SK-N-SH treated with all-trans-retinoic acid at 6 μM for 48 hours (cell line): ENCODE measurements at regions not wholly inside any gene's neighbourhood (a gene's known extent, or its start where the extent isn't known, plus 50 kb on each side); places are given as distances from the start of the nearest gene placed in this dataset.

Source experiments
- ATAC-seq: fragments of 200-7000 bp; cut with Tn5 transposase; 3 replicates; pipeline ENCODE4 v1.9.1; 2020; ENCODE audit warnings: mild to moderate bottlenecking, moderate library complexity
- ARNTL ChIP-seq: fragments of 450-650 bp; formaldehyde crosslinking; IDR thresholded peaks from 2 replicates; pipeline ENCODE4 v1.5.0; 2020; ENCODE audit warnings: low read depth, mild to moderate bottlenecking, moderate library complexity, borderline replicate concordance
- BACH2 ChIP-seq: fragments of 250-450 bp; sonication (Bioruptor Pico); IDR thresholded peaks from 2 replicates; pipeline ENCODE4 v1.9.0; 2021; ENCODE audit warnings: mild to moderate bottlenecking, borderline replicate concordance
- CSDC2 ChIP-seq: fragments of 250-450 bp; sonication (Bioruptor Pico); IDR thresholded peaks from 2 replicates; pipeline ENCODE4 v1.5.0; 2020; ENCODE audit warnings: mild to moderate bottlenecking, moderate library complexity
- GLIS3 ChIP-seq: fragments of 250-450 bp; sonication (Bioruptor Pico); IDR thresholded peaks from 2 replicates; pipeline ENCODE4 v1.5.0; 2020; ENCODE audit warnings: mild to moderate bottlenecking, moderate library complexity
- ISL1 ChIP-seq: fragments of 250-450 bp; sonication (Bioruptor Pico); IDR thresholded peaks from 2 replicates; pipeline ENCODE4 v2.1.2; 2022; ENCODE audit warnings: mild to moderate bottlenecking, moderate library complexity
- OSR1 ChIP-seq: fragments of 250-450 bp; sonication (Bioruptor Pico); IDR thresholded peaks from 2 replicates; pipeline ENCODE4 v1.8.0; 2022; ENCODE audit warnings: moderate library complexity, mild to moderate bottlenecking, inconsistent platforms
- PPARA ChIP-seq: fragments of 250-450 bp; sonication (Bioruptor Pico); IDR thresholded peaks from 2 replicates; pipeline ENCODE4 v1.5.0; 2020; ENCODE audit warnings: mild to moderate bottlenecking, borderline replicate concordance
- TCF4 ChIP-seq: fragments of 250-450 bp; sonication (Bioruptor Pico); IDR thresholded peaks from 2 replicates; pipeline ENCODE4 v1.8.0; 2021; ENCODE audit warnings: mild to moderate bottlenecking, moderate library complexity, borderline replicate concordance
- ZC3H10 ChIP-seq: fragments of 250-450 bp; sonication (Bioruptor Pico); IDR thresholded peaks from 2 replicates; pipeline ENCODE4 v1.5.1; 2021; ENCODE audit warnings: mild to moderate bottlenecking, moderate library complexity
- ZFP3 ChIP-seq: fragments of 250-450 bp; sonication (Bioruptor Pico); IDR thresholded peaks from 2 replicates; pipeline ENCODE4 v1.5.0; 2020; ENCODE audit warnings: mild to moderate bottlenecking, moderate library complexity
- ZFP30 ChIP-seq: fragments of 450-650 bp; formaldehyde crosslinking; IDR thresholded peaks from 2 replicates; pipeline ENCODE4 v1.5.0; 2022; ENCODE audit warnings: mild to moderate bottlenecking, moderate library complexity
- ZNF565 ChIP-seq: fragments of 450-650 bp; formaldehyde crosslinking; conservative IDR thresholded peaks from 2 replicates; pipeline ENCODE4 v1.5.0; 2020; ENCODE audit warnings: low read depth, mild to moderate bottlenecking, moderate library complexity
- ZNF8 ChIP-seq: fragments of 450-650 bp; formaldehyde crosslinking; IDR thresholded peaks from 2 replicates; pipeline ENCODE4 v1.5.0; 2020; ENCODE audit warnings: mild to moderate bottlenecking, moderate library complexity
- TF ChIP-seq, protein P1 (sequence below): fragments of 250-450 bp; sonication (Bioruptor Pico); IDR thresholded peaks from 2 replicates; pipeline ENCODE4 v1.8.0; 2020; ENCODE audit warnings: mild to moderate bottlenecking, moderate library complexity, borderline replicate concordance
- TF ChIP-seq, protein P2 (sequence below): fragments of 250-450 bp; sonication (Bioruptor Pico); IDR thresholded peaks from 2 replicates; pipeline ENCODE4 v1.8.0; 2021; ENCODE audit warnings: low read depth, mild to moderate bottlenecking, moderate library complexity, borderline replicate concordance
- TF ChIP-seq, protein P3 (sequence below): fragments of 250-450 bp; sonication (Bioruptor Pico); IDR thresholded peaks from 2 replicates; pipeline ENCODE4 v1.5.1; 2020; ENCODE audit warnings: low read depth, mild to moderate bottlenecking, moderate library complexity
- TF ChIP-seq, protein P4 (sequence below): fragments of 250-450 bp; sonication (Bioruptor Pico); IDR thresholded peaks from 2 replicates; pipeline ENCODE4 v1.5.0; 2020; ENCODE audit warnings: mild to moderate bottlenecking, moderate library complexity
- TF ChIP-seq, protein P5 (sequence below): fragments of 250-450 bp; sonication (Bioruptor Pico); IDR thresholded peaks from 2 replicates; pipeline ENCODE4 v1.5.1; 2021; ENCODE audit warnings: mild to moderate bottlenecking, moderate library complexity

DNA sequence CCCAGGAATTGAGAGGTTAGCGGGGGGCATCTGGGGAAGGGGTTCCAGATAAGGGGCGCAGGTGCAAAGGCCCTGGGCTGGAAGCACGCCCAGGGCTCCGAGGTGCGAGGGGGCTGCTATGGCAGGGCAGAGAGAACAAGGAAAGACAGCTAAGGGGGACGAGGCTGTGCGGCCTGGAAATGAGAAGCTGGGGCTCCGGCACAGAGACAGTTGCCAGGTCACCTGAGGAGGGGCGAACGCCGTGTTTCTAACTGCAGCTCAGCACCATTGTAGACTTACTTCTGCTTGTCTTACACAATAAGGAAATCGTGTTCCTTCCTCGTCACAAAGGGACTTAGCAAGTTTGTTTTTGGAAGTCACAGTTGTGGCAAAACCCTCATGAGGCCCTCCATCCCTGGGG lies 68.9 kb upstream of the TBXT start:
- no peak for ATAC-seq

DNA sequence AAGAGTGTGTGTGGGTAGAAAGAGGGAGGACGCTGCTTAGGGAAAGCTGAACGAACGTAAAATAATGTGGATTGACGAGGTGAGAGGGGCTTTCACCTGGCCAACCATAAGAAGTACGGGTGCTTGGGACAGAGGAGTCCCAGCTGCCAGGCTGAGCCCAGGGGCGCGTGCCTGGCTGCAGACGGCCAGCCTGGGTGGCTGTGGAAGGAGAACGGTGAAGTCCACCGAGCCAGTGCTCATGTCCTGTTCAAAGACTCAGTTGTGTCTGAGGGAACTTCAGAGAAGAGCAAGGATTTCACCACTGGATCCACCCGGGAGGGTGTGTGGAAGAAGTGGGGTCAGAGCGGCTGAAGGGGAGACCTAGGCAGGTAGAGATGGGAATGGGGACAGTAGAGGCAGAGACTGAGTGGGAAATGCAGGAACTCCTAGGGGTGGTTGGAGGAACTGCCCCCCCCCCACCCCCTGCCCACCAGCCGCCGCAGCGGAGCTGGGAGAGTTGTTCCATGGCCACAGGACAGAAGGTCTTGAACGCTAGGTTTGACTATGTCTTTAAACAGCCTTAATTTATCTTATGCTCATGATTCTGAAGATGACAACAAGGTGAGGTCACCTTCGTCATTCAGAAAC lies 68.1 kb upstream of the TBXT start:
- ATAC-seq: no peak
- TF ChIP-seq OSR1 (CRISPR knock-in tag) (no peak), ZFP30 (no peak), GLIS3 (no peak), ZNF565 (CRISPR knock-in tag) (no peak), ARNTL (no peak), ISL1 (CRISPR knock-in tag) (no peak), ZNF8 (CRISPR knock-in tag) (no peak), ZFP3 (no peak), PPARA (CRISPR knock-in tag) (no peak), TCF4 (CRISPR knock-in tag) (no peak)
- TF ChIP-seq, protein P1, sequence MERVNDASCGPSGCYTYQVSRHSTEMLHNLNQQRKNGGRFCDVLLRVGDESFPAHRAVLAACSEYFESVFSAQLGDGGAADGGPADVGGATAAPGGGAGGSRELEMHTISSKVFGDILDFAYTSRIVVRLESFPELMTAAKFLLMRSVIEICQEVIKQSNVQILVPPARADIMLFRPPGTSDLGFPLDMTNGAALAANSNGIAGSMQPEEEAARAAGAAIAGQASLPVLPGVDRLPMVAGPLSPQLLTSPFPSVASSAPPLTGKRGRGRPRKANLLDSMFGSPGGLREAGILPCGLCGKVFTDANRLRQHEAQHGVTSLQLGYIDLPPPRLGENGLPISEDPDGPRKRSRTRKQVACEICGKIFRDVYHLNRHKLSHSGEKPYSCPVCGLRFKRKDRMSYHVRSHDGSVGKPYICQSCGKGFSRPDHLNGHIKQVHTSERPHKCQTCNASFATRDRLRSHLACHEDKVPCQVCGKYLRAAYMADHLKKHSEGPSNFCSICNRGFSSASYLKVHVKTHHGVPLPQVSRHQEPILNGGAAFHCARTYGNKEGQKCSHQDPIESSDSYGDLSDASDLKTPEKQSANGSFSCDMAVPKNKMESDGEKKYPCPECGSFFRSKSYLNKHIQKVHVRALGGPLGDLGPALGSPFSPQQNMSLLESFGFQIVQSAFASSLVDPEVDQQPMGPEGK (CRISPR knock-in tag): no peak
- TF ChIP-seq, protein P2, sequence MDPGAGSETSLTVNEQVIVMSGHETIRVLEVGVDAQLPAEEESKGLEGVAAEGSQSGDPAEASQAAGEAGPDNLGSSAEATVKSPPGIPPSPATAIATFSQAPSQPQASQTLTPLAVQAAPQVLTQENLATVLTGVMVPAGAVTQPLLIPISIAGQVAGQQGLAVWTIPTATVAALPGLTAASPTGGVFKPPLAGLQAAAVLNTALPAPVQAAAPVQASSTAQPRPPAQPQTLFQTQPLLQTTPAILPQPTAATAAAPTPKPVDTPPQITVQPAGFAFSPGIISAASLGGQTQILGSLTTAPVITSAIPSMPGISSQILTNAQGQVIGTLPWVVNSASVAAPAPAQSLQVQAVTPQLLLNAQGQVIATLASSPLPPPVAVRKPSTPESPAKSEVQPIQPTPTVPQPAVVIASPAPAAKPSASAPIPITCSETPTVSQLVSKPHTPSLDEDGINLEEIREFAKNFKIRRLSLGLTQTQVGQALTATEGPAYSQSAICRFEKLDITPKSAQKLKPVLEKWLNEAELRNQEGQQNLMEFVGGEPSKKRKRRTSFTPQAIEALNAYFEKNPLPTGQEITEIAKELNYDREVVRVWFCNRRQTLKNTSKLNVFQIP (CRISPR knock-in tag): no peak

More for the DNA sequence above, 68.9 kb upstream of the TBXT start:
- TF ChIP-seq PPARA (CRISPR knock-in tag) (no peak), ARNTL (no peak), ZNF565 (CRISPR knock-in tag) (no peak), ZNF8 (CRISPR knock-in tag) (no peak), ZC3H10 (CRISPR knock-in tag) (no peak), TCF4 (CRISPR knock-in tag) (no peak), GLIS3 (no peak), ISL1 (CRISPR knock-in tag) (no peak), CSDC2 (no peak), BACH2 (CRISPR knock-in tag) (no peak)
- TF ChIP-seq, protein P2 (CRISPR knock-in tag): no peak
- TF ChIP-seq, protein P3, sequence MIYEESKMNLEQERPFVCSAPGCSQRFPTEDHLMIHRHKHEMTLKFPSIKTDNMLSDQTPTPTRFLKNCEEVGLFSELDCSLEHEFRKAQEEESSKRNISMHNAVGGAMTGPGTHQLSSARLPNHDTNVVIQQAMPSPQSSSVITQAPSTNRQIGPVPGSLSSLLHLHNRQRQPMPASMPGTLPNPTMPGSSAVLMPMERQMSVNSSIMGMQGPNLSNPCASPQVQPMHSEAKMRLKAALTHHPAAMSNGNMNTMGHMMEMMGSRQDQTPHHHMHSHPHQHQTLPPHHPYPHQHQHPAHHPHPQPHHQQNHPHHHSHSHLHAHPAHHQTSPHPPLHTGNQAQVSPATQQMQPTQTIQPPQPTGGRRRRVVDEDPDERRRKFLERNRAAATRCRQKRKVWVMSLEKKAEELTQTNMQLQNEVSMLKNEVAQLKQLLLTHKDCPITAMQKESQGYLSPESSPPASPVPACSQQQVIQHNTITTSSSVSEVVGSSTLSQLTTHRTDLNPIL (CRISPR knock-in tag): no peak
- TF ChIP-seq, protein P4, sequence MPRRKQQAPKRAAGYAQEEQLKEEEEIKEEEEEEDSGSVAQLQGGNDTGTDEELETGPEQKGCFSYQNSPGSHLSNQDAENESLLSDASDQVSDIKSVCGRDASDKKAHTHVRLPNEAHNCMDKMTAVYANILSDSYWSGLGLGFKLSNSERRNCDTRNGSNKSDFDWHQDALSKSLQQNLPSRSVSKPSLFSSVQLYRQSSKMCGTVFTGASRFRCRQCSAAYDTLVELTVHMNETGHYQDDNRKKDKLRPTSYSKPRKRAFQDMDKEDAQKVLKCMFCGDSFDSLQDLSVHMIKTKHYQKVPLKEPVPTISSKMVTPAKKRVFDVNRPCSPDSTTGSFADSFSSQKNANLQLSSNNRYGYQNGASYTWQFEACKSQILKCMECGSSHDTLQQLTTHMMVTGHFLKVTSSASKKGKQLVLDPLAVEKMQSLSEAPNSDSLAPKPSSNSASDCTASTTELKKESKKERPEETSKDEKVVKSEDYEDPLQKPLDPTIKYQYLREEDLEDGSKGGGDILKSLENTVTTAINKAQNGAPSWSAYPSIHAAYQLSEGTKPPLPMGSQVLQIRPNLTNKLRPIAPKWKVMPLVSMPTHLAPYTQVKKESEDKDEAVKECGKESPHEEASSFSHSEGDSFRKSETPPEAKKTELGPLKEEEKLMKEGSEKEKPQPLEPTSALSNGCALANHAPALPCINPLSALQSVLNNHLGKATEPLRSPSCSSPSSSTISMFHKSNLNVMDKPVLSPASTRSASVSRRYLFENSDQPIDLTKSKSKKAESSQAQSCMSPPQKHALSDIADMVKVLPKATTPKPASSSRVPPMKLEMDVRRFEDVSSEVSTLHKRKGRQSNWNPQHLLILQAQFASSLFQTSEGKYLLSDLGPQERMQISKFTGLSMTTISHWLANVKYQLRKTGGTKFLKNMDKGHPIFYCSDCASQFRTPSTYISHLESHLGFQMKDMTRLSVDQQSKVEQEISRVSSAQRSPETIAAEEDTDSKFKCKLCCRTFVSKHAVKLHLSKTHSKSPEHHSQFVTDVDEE (CRISPR knock-in tag): no peak
- TF ChIP-seq, protein P1 (CRISPR knock-in tag): no peak
- TF ChIP-seq, protein P5, sequence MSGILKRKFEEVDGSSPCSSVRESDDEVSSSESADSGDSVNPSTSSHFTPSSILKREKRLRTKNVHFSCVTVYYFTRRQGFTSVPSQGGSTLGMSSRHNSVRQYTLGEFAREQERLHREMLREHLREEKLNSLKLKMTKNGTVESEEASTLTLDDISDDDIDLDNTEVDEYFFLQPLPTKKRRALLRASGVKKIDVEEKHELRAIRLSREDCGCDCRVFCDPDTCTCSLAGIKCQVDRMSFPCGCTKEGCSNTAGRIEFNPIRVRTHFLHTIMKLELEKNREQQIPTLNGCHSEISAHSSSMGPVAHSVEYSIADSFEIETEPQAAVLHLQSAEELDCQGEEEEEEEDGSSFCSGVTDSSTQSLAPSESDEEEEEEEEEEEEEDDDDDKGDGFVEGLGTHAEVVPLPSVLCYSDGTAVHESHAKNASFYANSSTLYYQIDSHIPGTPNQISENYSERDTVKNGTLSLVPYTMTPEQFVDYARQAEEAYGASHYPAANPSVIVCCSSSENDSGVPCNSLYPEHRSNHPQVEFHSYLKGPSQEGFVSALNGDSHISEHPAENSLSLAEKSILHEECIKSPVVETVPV (CRISPR knock-in tag): no peak
